ENCODE measurements at regions not wholly inside any gene's neighbourhood (a gene's known extent, or its start where the extent isn't known, plus 50 kb on each side); places are given as distances from the start of the nearest gene placed in this dataset.

GRCh38 chr14:87046960-87047359 lies 946.0 kb downstream of the GALC start:
- TF ChIP-seq POLR2A (IDR thresholded peaks at IDR 0.05; ENCODE audit: low read depth), result no peak
- no peak for TF ChIP-seq CTCF (IDR thresholded peaks at IDR 0.05)
- no peak for TF ChIP-seq EP300 (IDR thresholded peaks at IDR 0.05)
- no peak for TF ChIP-seq POLR2AphosphoS5 (IDR thresholded peaks at IDR 0.05)
